ENCODE measurements at regions not wholly inside any gene's neighbourhood (a gene's known extent, or its start where the extent isn't known, plus 50 kb on each side); places are given as distances from the start of the nearest gene placed in this dataset.

GRCh38 chr2:67258831-67259230 lies 138.3 kb upstream of the ETAA1 start:
- H3K36me3 ChIP-seq, result no peaks in the 10 kb centered on the region
- H3K4me3 ChIP-seq, result no peak overlapping the region
- intact Hi-C loops (cut with DNase I; ENCODE audit: low total_unique reads), result no loop called here
- peak overlapping the region in 1 of 2 donors; percentile 80 for H3K27ac ChIP-seq
- no peaks in the 10 kb centered on the region for H3K27me3 ChIP-seq
- H3K9me3 ChIP-seq, result no peaks in the 10 kb centered on the region
- TF ChIP-seq CTCF (IDR thresholded peaks at IDR 0.05), result no peak
- DNase-seq, result no peak
- peaks cover 0 to 22% (median 6%) of the 10 kb centered on the region in 4 donors for H3K4me1 ChIP-seq

GRCh38 chr2:67259556-67260342 lies 137.4 kb upstream of the ETAA1 start:
- Histone ChIP-seq H3K27ac (peak overlapping the region; percentile 71 to 80), H3K4me1 (peaks cover 0 to 22% (median 6%) of the 10 kb centered on the region in 4 donors), H3K27me3 (no peaks in the 10 kb centered on the region), H3K9me3 (no peaks in the 10 kb centered on the region), H3K4me3 (no peak overlapping the region), H3K36me3 (no peaks in the 10 kb centered on the region)
- intact Hi-C loops (cut with DNase I; ENCODE audit: low total_unique reads), result no loop called here
- no peak for TF ChIP-seq CTCF (IDR thresholded peaks at IDR 0.05)
- peak in 1 of 2 donors; percentile 29 for DNase-seq

GRCh38 chr2:67260343-67261277 lies 136.5 kb upstream of the ETAA1 start:
- H3K27me3 ChIP-seq, result no peaks in the 10 kb centered on the region
- intact Hi-C loops (cut with DNase I; ENCODE audit: low total_unique reads), result no loop called here
- TF ChIP-seq CTCF (IDR thresholded peaks at IDR 0.05), result no peak
- DNase-seq, result peak; percentile 79 to 91
- peaks cover 0 to 22% (median 6%) of the 10 kb centered on the region in 4 donors for H3K4me1 ChIP-seq
- H3K4me3 ChIP-seq, result peak overlapping the region; percentile 25 to 26
- H3K36me3 ChIP-seq, result no peaks in the 10 kb centered on the region
- H3K27ac ChIP-seq, result peak overlapping the region; percentile 71 to 80
- no peaks in the 10 kb centered on the region for H3K9me3 ChIP-seq

- Histone ChIP-seq H3K27ac (no peak overlapping the region), H3K4me3 (no peak overlapping the region), H3K36me3 (no peaks in the 10 kb centered on the region), H3K27me3 (no peaks in the 10 kb centered on the region), H3K4me1 (no peaks in the 10 kb centered on the region), H3K9me3 (no peaks in the 10 kb centered on the region)
- no peak for DNase-seq
- TF ChIP-seq CTCF (IDR thresholded peaks at IDR 0.05), result no peak
- intact Hi-C loops (cut with DNase I; ENCODE audit: low total_unique reads), result no loop called here
Measured at GRCh38 chr2:67267241-67267640, 129.9 kb upstream of the ETAA1 start.

GRCh38 chr2:67268797-67269196 lies 128.3 kb upstream of the ETAA1 start:
- intact Hi-C loops (cut with DNase I; ENCODE audit: low total_unique reads), result no loop called here
- Histone ChIP-seq H3K27ac (no peak overlapping the region), H3K36me3 (no peaks in the 10 kb centered on the region), H3K4me1 (no peaks in the 10 kb centered on the region), H3K4me3 (no peak overlapping the region), H3K27me3 (no peaks in the 10 kb centered on the region), H3K9me3 (no peaks in the 10 kb centered on the region)
- no peak for DNase-seq
- TF ChIP-seq CTCF (IDR thresholded peaks at IDR 0.05), result no peak

Measured in tibial artery (tissue), 4 donors.